A549 (cell line): ENCODE measurements at regions not wholly inside any gene's neighbourhood (a gene's known extent, or its start where the extent isn't known, plus 50 kb on each side); places are given as distances from the start of the nearest gene placed in this dataset.
A peak's percentile ranks its signal among the peaks of the same experiment; 100 is the strongest.

Source experiments
- ATAC-seq, 2 experiments: fragments of 200-7000 bp in 1 of 2; fragments of >200 bp in 1 of 2; cut with Nextera tagmentation in 1 of 2; cut with Tn5 transposase in 1 of 2; 3 replicates each; pipeline versions ENCODE4 v1.8.0 to v1.9.1; 2018 to 2020; ENCODE audit warnings: mild to moderate bottlenecking in 1 of 2, moderate library complexity in 1 of 2
- CTCF ChIA-PET: fragments of 300-600 bp; sonication (Branson Sonifier 250); formaldehyde crosslinking; extraction: SDS; loops from one replicate; lab custom pipeline; 2021; ENCODE audit warnings: antibody characterized with exemption, inconsistent platforms; lab: Yijun Ruan, JAX
- POLR2A ChIA-PET: fragments of 350-600 bp; formaldehyde crosslinking; extraction: SDS; loops from one replicate; lab custom pipeline; 2021; ENCODE audit warnings: antibody characterized with exemption, inconsistent platforms; lab: Yijun Ruan, JAX
- DNase-seq, 2 experiments: peaks; one replicate each; pipeline versions ENCODE4 v3.0.0 to v3.0.0-alpha.2; 2011 to 2016; ENCODE audit warnings: low read depth in 1 of 2, low spot score in 1 of 2
- FAIRE-seq: peaks from 2 replicates; lab custom pipeline; 2011; peaks lifted over from hg19 to GRCh38; lab: Jason Lieb, UNC
- H3K27ac ChIP-seq, 2 experiments: fragments of >200 bp; sonication (Bioruptor Twin); formaldehyde crosslinking; 3 replicates each; pipeline ENCODE4 v1.5.1; 2016 to 2017
- H3K4me1 ChIP-seq: fragments of >200 bp; sonication (Bioruptor Twin); formaldehyde crosslinking; 3 replicates; pipeline ENCODE4 v1.6.1; 2016
- H3K4me2 ChIP-seq: fragments of >200 bp; sonication (Bioruptor Twin); formaldehyde crosslinking; 3 replicates; pipeline ENCODE4 v1.6.1; 2016
- H3K4me3 ChIP-seq: fragments of >200 bp; sonication (Bioruptor Twin); formaldehyde crosslinking; 3 replicates; pipeline ENCODE4 v1.5.1; 2016
- H3K9me3 ChIP-seq: fragments of >200 bp; sonication (Bioruptor Twin); formaldehyde crosslinking; 3 replicates; pipeline ENCODE4 v1.6.1; 2016
- CHD2 ChIP-seq: fragments of 150-350 bp; IDR thresholded peaks from 2 replicates; pipeline ENCODE4 v1.6.1; 2014; ENCODE audit warnings: low read length; ENCODE audit not compliant: partially characterized antibody
- CHD4 ChIP-seq: fragments of 200-600 bp; sonication (generic); IDR thresholded peaks from 2 replicates; pipeline ENCODE4 v1.6.1; 2016; ENCODE audit warnings: antibody characterized with exemption, mild to moderate bottlenecking, borderline replicate concordance
- MAFK ChIP-seq: fragments of 450-650 bp; IDR thresholded peaks from 2 replicates; pipeline ENCODE4 v1.6.1; 2014; ENCODE audit not compliant: partially characterized antibody
- NFE2L2 ChIP-seq: fragments of 150-350 bp; conservative IDR thresholded peaks from 2 replicates; pipeline ENCODE4 v1.6.1; 2014; ENCODE audit warnings: low read length
- RNF2 ChIP-seq: fragments of 200-600 bp; sonication (generic); IDR thresholded peaks from 2 replicates; pipeline ENCODE4 v1.6.1; 2016; ENCODE audit warnings: low read depth, mild to moderate bottlenecking, antibody characterized with exemption, moderate library complexity, borderline replicate concordance
- ZC3H11A ChIP-seq: fragments of 450-650 bp; IDR thresholded peaks from 2 replicates; pipeline ENCODE4 v1.6.1; 2014; ENCODE audit warnings: antibody characterized with exemption, mild to moderate bottlenecking
- WGBS: methylation state at CpG from one replicate; pipeline ENCODE4 v1.1.6; 2017; ENCODE audit errors: missing lambda C conversion rate; 5-methylcytosine and 5-hydroxymethylcytosine counted together
- small RNA-seq, 6 experiments: library from RNA; depleted of rRNA; stranded (forward); fragments of <200 nt; gene quantifications; one replicate each; pipeline ENCODE3, GENCODE V24; 2012
- TF ChIP-seq, protein P1 (sequence below): fragments of 450-650 bp; IDR thresholded peaks from 2 replicates; pipeline ENCODE4 v1.6.1; 2014; ENCODE audit warnings: antibody characterized with exemption

DNA sequence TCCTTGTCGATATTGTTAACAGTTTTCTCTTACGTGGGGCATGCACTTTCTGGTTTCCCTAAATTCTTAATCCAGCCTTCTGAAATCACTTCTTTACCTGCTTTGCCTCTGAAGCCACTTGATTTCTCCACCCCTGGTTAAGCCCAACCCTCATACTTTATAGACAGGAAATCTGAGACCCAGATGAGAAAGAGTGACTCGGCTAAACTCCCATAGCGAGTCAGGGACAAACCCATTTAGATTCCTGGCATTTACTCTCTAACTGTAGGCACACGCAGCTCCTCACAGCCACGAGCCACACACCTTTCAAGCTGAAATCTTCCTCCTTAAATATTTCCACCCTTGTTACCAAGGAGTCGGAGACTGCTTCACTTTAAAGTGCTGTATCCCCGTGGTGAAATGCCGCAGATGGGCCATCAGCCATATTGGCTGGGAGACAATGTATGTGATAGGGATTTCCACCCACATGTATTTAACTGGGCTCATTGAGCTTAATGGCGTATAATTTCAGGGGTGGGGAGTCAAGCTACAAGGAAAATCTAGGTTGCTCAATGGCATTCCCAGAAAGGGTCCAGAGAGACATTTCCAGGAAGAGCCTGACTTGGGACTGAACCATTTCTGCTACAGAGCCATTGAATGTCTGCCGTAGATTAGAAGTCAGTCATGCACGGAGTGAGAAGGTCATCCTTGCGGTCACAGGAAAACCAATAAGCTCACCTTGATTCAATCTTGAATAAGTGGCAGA lies 49.9 kb upstream of the GRK3 start:
- ATAC-seq: 0 out of 6 replicates have a peak, but pooled peaks of 1 of the 2 experiments have one; percentile 35
- TF ChIP-seq NFE2L2: no peak
- TF ChIP-seq, protein P1, sequence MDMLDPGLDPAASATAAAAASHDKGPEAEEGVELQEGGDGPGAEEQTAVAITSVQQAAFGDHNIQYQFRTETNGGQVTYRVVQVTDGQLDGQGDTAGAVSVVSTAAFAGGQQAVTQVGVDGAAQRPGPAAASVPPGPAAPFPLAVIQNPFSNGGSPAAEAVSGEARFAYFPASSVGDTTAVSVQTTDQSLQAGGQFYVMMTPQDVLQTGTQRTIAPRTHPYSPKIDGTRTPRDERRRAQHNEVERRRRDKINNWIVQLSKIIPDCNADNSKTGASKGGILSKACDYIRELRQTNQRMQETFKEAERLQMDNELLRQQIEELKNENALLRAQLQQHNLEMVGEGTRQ: no peak
- TF ChIP-seq CHD4: no peak
- peak; percentile 31 for TF ChIP-seq MAFK
- TF ChIP-seq RNF2: no peak
- no peak for TF ChIP-seq CHD2
- TF ChIP-seq ZC3H11A: no peak
- TF ChIP-seq, all 56 proteins: peak for 1
- no peak overlapping the region for H3K27ac ChIP-seq
- ChIA-PET CTCF (interaction anchor here (0.5 kb wide), 1 partner anchor 8 kb away, joined by 4 read pairs; no protein-coding TSS in a partner anchor), POLR2A (no interaction called here)
- no peak overlapping the region for H3K4me3 ChIP-seq
- peaks cover 5% of the 10 kb centered on the region; the same call in 1 of the 3 replicates for H3K4me1 ChIP-seq
- DNase-seq (peak in 1 of 2 experiments; percentile 42), FAIRE-seq (no peak)
- H3K9me3 ChIP-seq: no peaks in the 10 kb centered on the region
- no peak overlapping the region for H3K4me2 ChIP-seq
- WGBS: 80% methylated on average over 13 of the region's 13 CpGs

Small RNAs in the stretch of these regions (small RNA-seq; reads per million reads assigned to genes)
- gene IGLL3P (0 reads per million in 6 experiments), gene MIR6817 (0 reads per million in 6 experiments)
